ENCODE measurements at regions not wholly inside any gene's neighbourhood (a gene's known extent, or its start where the extent isn't known, plus 50 kb on each side); places are given as distances from the start of the nearest gene placed in this dataset.

DNA sequence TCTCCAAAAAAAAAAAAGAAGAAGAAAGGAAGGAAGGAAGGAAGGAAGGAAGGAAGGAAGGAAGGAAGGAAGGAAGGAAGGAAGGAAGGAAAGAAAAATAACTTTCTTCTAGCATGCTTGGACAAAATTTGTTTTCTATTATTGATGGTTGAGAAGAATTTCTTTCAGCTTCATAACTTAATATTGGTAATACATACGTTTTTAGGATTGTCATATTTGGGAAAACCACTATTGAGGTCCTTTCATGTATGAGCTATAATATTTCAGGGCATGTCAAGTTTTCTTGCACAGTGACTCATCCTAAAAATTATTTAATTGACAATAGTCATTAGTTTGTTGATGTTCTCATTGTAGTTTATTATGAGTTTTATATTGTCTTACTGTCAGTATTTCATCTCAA is 66.4 kb upstream of the PKDCC start:
- TF ChIP-seq, protein P1, sequence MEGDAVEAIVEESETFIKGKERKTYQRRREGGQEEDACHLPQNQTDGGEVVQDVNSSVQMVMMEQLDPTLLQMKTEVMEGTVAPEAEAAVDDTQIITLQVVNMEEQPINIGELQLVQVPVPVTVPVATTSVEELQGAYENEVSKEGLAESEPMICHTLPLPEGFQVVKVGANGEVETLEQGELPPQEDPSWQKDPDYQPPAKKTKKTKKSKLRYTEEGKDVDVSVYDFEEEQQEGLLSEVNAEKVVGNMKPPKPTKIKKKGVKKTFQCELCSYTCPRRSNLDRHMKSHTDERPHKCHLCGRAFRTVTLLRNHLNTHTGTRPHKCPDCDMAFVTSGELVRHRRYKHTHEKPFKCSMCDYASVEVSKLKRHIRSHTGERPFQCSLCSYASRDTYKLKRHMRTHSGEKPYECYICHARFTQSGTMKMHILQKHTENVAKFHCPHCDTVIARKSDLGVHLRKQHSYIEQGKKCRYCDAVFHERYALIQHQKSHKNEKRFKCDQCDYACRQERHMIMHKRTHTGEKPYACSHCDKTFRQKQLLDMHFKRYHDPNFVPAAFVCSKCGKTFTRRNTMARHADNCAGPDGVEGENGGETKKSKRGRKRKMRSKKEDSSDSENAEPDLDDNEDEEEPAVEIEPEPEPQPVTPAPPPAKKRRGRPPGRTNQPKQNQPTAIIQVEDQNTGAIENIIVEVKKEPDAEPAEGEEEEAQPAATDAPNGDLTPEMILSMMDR (IDR thresholded peaks at IDR 0.05; ENCODE audit: low read depth, low read length), result no peak
- no peak for TF ChIP-seq EZH2phosphoT487 (IDR thresholded peaks at IDR 0.05; ENCODE audit: low read depth)
